Panc1 (cell line): ENCODE measurements at regions not wholly inside any gene's neighbourhood (a gene's known extent, or its start where the extent isn't known, plus 50 kb on each side); places are given as distances from the start of the nearest gene placed in this dataset.

Experiments
- POLR2AphosphoS5 ChIP-seq: IDR thresholded peaks from 2 replicates; pipeline ENCODE4 v1.6.1; 2012; ENCODE audit warnings: mild to moderate bottlenecking, low read depth, low read length, moderate library complexity
- TF ChIP-seq, protein P1 (sequence below): fragments of 450-650 bp; IDR thresholded peaks from 2 replicates; pipeline ENCODE4 v1.5.1; 2017; ENCODE audit warnings: mild to moderate bottlenecking
- TF ChIP-seq, protein P2 (sequence below), 2 experiments: IDR thresholded peaks; 2 replicates each; pipeline ENCODE4 v1.6.1; 2011 to 2012; ENCODE audit warnings: low read depth in 2 of 2, control low read depth in 1 of 2, low read length in 1 of 2, mild to moderate bottlenecking in 1 of 2, moderate library complexity in 1 of 2; ENCODE audit not compliant: insufficient read depth in 1 of 2

DNA sequence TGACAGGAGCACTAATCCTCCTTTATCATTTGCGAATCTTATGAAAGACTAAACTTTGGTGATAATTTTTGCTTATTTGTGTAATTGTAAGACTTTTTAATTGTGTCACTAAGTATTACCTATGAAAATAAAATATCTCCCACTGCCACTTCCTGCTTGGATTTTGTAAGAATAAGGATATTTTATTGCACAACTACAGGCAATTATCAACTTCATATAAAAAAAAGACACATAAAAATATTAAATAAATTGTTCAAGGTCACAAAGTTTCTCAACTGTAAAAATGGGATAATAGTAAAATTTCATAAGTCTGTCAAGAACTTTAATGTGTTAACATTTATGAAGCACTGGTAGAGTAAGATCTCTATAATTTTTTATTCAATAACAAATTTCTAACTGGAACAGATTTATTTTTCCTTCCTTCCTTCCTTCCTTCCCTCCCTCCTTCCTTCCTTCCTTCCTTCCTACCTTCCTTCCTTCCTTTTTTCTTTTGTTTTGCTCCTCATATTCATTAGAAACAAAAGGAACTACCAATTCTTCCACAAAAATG lies 527.6 kb upstream of the FAM47C start:
- TF ChIP-seq, protein P1, sequence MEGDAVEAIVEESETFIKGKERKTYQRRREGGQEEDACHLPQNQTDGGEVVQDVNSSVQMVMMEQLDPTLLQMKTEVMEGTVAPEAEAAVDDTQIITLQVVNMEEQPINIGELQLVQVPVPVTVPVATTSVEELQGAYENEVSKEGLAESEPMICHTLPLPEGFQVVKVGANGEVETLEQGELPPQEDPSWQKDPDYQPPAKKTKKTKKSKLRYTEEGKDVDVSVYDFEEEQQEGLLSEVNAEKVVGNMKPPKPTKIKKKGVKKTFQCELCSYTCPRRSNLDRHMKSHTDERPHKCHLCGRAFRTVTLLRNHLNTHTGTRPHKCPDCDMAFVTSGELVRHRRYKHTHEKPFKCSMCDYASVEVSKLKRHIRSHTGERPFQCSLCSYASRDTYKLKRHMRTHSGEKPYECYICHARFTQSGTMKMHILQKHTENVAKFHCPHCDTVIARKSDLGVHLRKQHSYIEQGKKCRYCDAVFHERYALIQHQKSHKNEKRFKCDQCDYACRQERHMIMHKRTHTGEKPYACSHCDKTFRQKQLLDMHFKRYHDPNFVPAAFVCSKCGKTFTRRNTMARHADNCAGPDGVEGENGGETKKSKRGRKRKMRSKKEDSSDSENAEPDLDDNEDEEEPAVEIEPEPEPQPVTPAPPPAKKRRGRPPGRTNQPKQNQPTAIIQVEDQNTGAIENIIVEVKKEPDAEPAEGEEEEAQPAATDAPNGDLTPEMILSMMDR, result no peak
- TF ChIP-seq, protein P2, sequence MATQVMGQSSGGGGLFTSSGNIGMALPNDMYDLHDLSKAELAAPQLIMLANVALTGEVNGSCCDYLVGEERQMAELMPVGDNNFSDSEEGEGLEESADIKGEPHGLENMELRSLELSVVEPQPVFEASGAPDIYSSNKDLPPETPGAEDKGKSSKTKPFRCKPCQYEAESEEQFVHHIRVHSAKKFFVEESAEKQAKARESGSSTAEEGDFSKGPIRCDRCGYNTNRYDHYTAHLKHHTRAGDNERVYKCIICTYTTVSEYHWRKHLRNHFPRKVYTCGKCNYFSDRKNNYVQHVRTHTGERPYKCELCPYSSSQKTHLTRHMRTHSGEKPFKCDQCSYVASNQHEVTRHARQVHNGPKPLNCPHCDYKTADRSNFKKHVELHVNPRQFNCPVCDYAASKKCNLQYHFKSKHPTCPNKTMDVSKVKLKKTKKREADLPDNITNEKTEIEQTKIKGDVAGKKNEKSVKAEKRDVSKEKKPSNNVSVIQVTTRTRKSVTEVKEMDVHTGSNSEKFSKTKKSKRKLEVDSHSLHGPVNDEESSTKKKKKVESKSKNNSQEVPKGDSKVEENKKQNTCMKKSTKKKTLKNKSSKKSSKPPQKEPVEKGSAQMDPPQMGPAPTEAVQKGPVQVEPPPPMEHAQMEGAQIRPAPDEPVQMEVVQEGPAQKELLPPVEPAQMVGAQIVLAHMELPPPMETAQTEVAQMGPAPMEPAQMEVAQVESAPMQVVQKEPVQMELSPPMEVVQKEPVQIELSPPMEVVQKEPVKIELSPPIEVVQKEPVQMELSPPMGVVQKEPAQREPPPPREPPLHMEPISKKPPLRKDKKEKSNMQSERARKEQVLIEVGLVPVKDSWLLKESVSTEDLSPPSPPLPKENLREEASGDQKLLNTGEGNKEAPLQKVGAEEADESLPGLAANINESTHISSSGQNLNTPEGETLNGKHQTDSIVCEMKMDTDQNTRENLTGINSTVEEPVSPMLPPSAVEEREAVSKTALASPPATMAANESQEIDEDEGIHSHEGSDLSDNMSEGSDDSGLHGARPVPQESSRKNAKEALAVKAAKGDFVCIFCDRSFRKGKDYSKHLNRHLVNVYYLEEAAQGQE (IDR thresholded peaks at IDR 0.05; ENCODE audit: insufficient read depth in 1 of 2, low read depth in 2 of 2, low read length in 1 of 2), result no peak
- TF ChIP-seq POLR2AphosphoS5, result no peak
